ENCODE measurements at regions not wholly inside any gene's neighbourhood (a gene's known extent, or its start where the extent isn't known, plus 50 kb on each side); places are given as distances from the start of the nearest gene placed in this dataset.
"Not testable (repeated sequence)": the region's sequence is repeated elsewhere in the genome, so short reads cannot be mapped to it uniquely, and the experiment has no call there.

- no peak for DNase-seq
Measured at GRCh38 chr1:232183802-232184201, 446.1 kb downstream of the SIPA1L2 start.

GRCh38 chr1:232183266-232183800 is 446.6 kb downstream of the SIPA1L2 start:
- no peak for DNase-seq

- no peak for DNase-seq
Measured at GRCh38 chr1:232182236-232182635, 447.7 kb downstream of the SIPA1L2 start.

GRCh38 chr1:232180779-232181136 is 449.2 kb downstream of the SIPA1L2 start:
- no peak for DNase-seq

GRCh38 chr1:232179896-232180778 is 449.8 kb downstream of the SIPA1L2 start:
- DNase-seq: no peak

- DNase-seq: no peak
Measured at GRCh38 chr1:232178191-232178590, 451.7 kb downstream of the SIPA1L2 start.

GRCh38 chr1:232177438-232177837 is 452.5 kb downstream of the SIPA1L2 start:
- DNase-seq: no peak

GRCh38 chr1:232176222-232176621 is 453.7 kb downstream of the SIPA1L2 start:
- DNase-seq: no peak

GRCh38 chr1:232174306-232174705 is 455.6 kb downstream of the SIPA1L2 start:
- no peak for DNase-seq

GRCh38 chr1:232172563-232172962 is 457.4 kb downstream of the SIPA1L2 start:
- DNase-seq: no peak

GRCh38 chr1:232170909-232171308 is 459.0 kb downstream of the SIPA1L2 start:
- no peak for DNase-seq

GRCh38 chr1:232169436-232169835 is 460.5 kb downstream of the SIPA1L2 start:
- no peak for DNase-seq

GRCh38 chr1:232168508-232168907 is 461.4 kb downstream of the SIPA1L2 start:
- DNase-seq: no peak

GRCh38 chr1:232166942-232167341 is 463.0 kb downstream of the SIPA1L2 start:
- no peak for DNase-seq

- DNase-seq: no peak
Measured at GRCh38 chr1:232164078-232164963, 465.6 kb downstream of the SIPA1L2 start.

- no peak for DNase-seq
Measured at GRCh38 chr1:232163533-232163932, 466.4 kb downstream of the SIPA1L2 start.

GRCh38 chr1:232162001-232162400 is 467.9 kb downstream of the SIPA1L2 start:
- DNase-seq: no peak

GRCh38 chr1:232158558-232158957 is 471.4 kb downstream of the SIPA1L2 start:
- not testable (repeated sequence) for DNase-seq

- DNase-seq: not testable (repeated sequence)
Measured at GRCh38 chr1:232156070-232156469, 473.9 kb downstream of the SIPA1L2 start.

GRCh38 chr1:232153652-232154051 is 476.3 kb downstream of the SIPA1L2 start:
- no peak for DNase-seq

- no peak for DNase-seq
Measured at GRCh38 chr1:232150770-232151548, 479.0 kb downstream of the SIPA1L2 start.

GRCh38 chr1:232149287-232150201 is 480.4 kb downstream of the SIPA1L2 start:
- no peak for DNase-seq
